HG02870 (cell line): ENCODE measurements at regions not wholly inside any gene's neighbourhood (a gene's known extent, or its start where the extent isn't known, plus 50 kb on each side); places are given as distances from the start of the nearest gene placed in this dataset.
A peak's percentile ranks its signal among the peaks of the same experiment; 100 is the strongest.

Experiments
- ATAC-seq: cut with Tn5 transposase; IDR thresholded peaks from one replicate; pipeline ENCODE4 v1.9.1; 2021; ENCODE audit warnings: mild to moderate bottlenecking, moderate library complexity; ENCODE audit not compliant: unreplicated experiment

- ATAC-seq = no peak
These were observed 304.4 kb downstream of the RRAGC start for GRCh38 chr1:38555130-38555529.

DNA sequence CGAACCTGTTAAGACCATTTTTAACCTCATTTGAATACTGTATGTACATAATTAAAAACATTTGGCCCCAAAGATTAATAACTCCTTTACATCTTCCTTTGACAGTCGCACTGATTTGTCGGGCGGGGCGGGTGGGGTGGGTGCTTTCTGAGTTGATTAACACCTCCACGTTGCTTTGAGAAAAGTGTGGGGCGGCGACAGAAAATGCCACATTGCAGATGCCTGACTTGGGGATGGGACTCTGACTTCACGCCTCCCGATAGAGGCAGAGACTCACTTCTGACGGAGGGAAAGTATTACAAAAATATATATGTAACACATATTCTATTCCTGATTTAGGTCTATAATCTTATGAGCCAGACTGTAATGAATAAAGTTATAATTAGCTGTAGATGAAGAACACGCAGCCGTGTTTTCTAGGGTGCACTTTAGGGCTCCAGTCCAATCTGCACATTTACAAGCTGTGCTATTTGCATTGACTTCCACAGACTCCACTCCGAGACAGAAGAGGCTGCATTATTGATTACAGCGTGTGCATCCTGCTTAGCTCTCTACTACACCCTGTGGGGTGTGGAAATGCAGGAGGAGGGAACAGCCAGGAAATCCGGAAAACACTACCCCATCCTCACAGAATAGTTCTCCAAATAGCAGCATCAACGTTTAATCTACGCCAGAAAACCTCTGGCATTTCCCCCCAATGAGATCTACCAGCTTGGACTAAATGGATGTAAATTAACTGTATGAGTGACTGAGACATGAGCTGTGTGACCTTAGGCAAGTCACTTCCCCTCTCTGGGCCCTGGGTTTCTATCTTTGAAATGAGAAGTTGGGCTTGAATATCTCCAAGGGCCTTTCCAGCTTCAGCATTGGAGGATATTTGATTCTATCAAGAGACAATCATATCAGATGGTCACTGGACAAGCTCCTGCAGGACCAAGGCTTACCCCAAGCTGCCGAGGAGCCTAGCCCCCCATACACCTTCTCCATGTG lies 308.0 kb downstream of the RRAGC start:
- ATAC-seq = no peak

DNA sequence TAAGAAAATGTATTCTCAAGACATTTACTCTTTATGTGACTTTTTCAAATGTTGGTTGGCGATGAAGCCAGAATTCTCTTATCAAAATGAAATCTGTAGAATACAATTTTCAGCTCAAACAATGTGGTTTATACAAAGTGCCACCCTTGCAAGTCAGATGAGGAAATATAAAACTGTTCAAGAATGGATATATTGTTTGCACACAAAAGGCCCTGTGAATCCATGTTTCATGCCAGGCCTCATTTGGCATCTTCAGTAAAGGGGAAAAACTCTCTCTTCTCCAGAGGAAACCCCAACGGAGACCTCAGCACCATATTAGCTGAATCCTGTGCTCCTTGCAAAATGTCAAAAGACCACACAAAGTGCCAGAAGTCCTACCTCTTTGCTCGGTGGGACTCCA lies 310.4 kb downstream of the RRAGC start:
- no peak for ATAC-seq

- ATAC-seq = no peak
These were observed 312.3 kb downstream of the RRAGC start for GRCh38 chr1:38547321-38547720.

GRCh38 chr1:38546636-38547035 lies 312.9 kb downstream of the RRAGC start:
- no peak for ATAC-seq

GRCh38 chr1:38541223-38541622 lies 318.3 kb downstream of the RRAGC start:
- no peak for ATAC-seq

DNA sequence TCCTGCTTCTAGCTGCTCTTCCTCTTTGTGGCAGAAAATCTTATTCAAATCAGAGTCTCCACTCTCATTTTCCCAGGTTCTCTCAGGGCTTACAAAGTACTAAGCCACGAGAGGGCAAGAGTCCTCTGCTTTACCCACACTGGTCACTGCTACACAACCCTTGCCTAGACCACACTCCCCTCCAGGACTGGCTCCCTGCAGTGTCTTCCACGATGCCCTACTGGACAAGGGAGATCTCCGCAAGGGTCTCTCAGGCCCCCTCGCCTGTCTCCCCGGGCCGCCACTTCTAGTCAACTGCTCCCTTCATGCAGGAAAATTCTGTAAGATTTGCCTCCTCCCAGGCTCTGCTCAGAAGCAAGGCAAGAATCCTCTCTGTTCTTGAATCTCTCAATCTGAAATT lies 319.6 kb downstream of the RRAGC start:
- no peak for ATAC-seq

GRCh38 chr1:38538834-38539233 lies 320.7 kb downstream of the RRAGC start:
- no peak for ATAC-seq

- ATAC-seq = no peak
These were observed 323.5 kb downstream of the RRAGC start for GRCh38 chr1:38536089-38536488.

DNA sequence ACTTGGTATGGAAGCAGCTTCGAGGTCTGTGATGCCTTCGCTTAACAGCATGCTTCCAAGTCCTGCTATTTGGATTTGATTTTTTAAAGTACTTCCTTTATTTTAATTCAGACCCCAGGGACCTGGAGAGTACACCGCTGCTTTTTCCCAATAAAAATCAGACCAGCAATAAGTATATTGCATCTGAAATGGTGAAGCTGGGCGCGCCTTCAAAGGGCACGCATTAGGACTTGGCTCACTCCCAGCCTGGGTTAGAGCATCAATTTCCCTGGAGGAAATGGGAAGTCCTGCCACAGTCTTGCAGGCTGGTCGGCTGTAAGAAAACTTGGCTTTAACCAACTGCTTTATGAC lies 325.1 kb downstream of the RRAGC start:
- no peak for ATAC-seq

GRCh38 chr1:38533772-38534472 lies 325.6 kb downstream of the RRAGC start:
- no peak for ATAC-seq

DNA sequence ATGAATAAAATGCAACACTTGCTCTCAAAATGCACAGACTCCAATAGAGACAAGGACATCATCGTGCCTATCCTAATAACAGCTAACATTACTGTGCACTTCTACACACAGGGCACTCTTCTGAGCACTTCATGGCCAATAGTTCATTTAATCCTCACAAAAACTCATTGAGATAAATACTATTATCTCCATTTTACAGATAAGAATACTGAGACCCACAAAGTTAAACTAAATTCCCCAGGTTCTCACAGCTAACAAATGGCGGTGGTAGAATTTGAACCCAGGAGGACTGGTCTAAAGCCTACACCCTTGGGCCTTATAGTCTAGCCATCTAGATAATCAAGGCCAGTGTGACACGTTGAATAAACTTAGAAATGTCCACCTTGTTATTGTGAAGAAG lies 328.6 kb downstream of the RRAGC start:
- no peak for ATAC-seq

DNA sequence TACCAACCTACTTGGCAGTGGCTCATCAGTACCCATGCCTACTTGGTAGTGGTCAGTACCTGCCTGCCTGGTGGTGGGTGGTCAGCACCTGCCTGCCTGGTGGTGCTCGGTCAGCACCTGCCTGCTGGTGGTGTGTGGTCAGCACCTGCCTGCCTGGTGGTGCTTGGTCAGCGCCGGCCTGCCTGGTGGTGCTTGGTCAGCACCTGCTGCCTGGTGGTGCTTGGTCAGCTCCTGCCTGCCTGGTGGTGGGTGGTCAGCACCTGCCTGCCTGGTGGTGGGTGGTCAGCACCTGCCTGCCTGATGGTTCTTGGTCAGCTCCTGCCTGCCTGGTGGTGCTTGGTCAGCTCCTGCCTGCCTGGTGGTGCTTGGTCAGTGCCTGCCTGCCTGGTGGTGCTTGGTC lies 329.6 kb downstream of the RRAGC start:
- ATAC-seq = no peak

DNA sequence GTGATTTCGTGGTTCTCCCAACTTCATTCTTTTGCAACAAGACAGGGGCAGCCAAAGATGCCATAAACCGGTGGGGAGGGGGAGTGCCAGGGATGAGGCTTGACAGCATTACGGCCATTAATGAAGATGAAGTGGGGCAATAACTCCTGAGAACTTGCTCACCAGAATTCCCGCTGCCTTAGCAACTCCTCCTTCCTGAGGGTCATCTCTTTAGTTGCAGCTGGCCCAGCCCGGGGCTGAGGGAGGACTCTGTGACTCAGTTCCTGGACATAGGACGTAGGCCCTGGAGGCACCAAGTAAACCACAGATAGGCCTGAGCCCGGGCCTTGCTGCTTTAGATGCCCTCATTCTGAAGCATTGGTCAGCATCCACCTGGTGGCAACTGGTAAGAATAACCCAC lies 330.2 kb downstream of the RRAGC start:
- no peak for ATAC-seq

- ATAC-seq = no peak
These were observed 330.9 kb downstream of the RRAGC start for GRCh38 chr1:38528623-38529022.

DNA sequence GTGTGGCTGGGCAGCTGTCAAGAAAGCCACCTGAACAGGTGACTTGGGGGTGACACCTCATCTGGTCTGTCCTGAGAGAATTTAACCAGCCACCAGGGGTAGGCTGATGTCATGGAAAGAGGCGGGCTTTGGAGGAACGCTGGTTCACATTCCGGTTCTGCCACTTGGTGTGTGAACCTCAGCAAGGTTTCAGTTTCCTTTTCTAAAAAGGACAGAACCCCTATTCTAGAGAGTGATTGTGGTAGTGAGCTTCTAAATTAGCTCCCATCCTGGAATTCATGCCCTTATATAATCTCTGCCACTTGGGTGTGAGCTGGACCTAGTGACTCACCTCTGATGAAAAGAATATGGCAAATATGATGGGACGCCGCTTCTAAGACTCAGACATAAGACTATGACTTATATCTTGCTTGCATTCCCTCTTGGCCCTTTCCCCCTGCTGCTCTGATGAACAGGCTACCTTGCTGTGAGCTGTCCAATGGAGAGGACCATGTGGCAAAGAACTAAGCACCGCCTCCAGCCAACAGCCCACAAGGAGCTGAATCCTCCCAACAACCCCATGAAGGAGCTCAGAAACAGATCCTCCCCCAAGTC lies 332.1 kb downstream of the RRAGC start:
- ATAC-seq = peak; percentile 82

- no peak for ATAC-seq
These were observed 333.5 kb downstream of the RRAGC start for GRCh38 chr1:38526046-38526445.

- ATAC-seq = no peak
These were observed 334.1 kb downstream of the RRAGC start for GRCh38 chr1:38525343-38526043.

DNA sequence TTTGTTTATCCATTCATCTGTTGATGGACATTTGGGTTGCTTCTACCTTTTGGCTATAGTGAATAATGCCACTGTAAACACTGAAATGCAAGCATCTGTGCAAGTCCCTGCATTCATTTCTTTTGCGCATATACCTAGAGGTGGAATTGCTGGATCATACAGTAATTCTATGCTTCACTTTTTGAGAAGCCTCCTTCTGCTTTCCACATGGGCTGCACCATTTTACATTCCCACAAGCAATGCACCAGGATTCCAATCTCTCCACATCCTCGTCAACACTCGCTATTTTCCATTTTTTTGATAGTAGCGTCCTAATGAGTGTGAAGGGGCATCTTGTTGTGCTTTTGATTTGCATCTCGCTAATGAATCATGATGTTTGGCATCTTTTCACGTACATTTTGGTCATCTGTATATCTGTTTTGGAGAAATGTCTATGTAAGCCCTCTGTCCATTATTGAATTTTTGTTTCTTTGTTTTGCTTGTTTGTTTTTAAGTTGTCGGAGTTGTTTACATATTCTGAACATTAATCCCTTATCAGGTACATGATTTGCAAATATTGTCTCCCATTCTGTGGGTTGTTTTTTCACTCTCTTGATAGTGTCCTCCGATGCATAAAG lies 335.4 kb downstream of the RRAGC start:
- ATAC-seq = no peak

- ATAC-seq = no peak
These were observed 336.0 kb downstream of the RRAGC start for GRCh38 chr1:38523568-38523939.
